ENCODE measurements at regions not wholly inside any gene's neighbourhood (a gene's known extent, or its start where the extent isn't known, plus 50 kb on each side); places are given as distances from the start of the nearest gene placed in this dataset.

DNA sequence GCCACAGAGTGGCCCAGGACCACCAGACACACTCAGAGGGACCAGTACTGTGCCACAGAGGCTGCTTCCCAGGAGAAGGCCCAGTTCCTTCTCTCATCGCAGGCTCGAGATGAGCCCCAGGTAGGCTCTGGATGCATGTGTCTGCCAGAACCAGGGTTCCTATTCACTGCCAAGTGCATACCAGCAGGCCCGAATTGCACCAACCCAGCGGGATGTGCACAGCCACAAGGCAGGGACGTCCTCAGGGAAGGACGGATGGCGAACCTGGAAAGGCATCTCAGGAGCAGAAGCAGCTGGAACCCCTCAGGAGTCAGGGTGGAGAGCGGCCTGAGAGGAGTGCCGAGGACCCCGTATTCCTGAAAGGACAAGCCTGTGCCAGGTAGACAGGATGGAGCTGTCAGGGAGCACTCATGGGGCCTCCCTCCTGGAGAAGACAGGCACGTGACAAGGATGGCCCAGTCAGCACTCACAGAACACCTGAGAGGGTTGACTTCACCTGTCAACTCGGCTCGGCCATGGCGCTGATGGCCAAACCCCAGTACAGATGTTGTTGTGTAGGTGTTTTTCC lies 73.7 kb downstream of the PTGR3 start:
- DNase-seq (ENCODE audit: low spot score): no peak
- no peaks in the 10 kb centered on the region for H3K4me1 Mint-ChIP-seq (ENCODE audit: unreplicated experiment)
- peaks cover 4% of the 10 kb centered on the region for H3K27me3 Mint-ChIP-seq (ENCODE audit: unreplicated experiment)
- TF ChIP-seq, protein P1, sequence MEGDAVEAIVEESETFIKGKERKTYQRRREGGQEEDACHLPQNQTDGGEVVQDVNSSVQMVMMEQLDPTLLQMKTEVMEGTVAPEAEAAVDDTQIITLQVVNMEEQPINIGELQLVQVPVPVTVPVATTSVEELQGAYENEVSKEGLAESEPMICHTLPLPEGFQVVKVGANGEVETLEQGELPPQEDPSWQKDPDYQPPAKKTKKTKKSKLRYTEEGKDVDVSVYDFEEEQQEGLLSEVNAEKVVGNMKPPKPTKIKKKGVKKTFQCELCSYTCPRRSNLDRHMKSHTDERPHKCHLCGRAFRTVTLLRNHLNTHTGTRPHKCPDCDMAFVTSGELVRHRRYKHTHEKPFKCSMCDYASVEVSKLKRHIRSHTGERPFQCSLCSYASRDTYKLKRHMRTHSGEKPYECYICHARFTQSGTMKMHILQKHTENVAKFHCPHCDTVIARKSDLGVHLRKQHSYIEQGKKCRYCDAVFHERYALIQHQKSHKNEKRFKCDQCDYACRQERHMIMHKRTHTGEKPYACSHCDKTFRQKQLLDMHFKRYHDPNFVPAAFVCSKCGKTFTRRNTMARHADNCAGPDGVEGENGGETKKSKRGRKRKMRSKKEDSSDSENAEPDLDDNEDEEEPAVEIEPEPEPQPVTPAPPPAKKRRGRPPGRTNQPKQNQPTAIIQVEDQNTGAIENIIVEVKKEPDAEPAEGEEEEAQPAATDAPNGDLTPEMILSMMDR (IDR thresholded peaks at IDR 0.05; ENCODE audit: unreplicated experiment): no peak
- H3K4me3 Mint-ChIP-seq (ENCODE audit: unreplicated experiment): no peak overlapping the region
- H3K36me3 Mint-ChIP-seq (ENCODE audit: low read depth, unreplicated experiment): no peaks in the 10 kb centered on the region
- no peaks in the 10 kb centered on the region for H3K9me3 Mint-ChIP-seq (ENCODE audit: unreplicated experiment)
- no peak overlapping the region for H3K27ac Mint-ChIP-seq (ENCODE audit: unreplicated experiment)

- peaks cover 6% of the 10 kb centered on the region for H3K27me3 Mint-ChIP-seq (ENCODE audit: unreplicated experiment)
- no peak overlapping the region for H3K4me3 Mint-ChIP-seq (ENCODE audit: unreplicated experiment)
- DNase-seq (ENCODE audit: low spot score): no peak
- no peaks in the 10 kb centered on the region for H3K9me3 Mint-ChIP-seq (ENCODE audit: unreplicated experiment)
- no peaks in the 10 kb centered on the region for H3K4me1 Mint-ChIP-seq (ENCODE audit: unreplicated experiment)
- TF ChIP-seq, protein P1 (IDR thresholded peaks at IDR 0.05; ENCODE audit: unreplicated experiment): no peak
- H3K27ac Mint-ChIP-seq (ENCODE audit: unreplicated experiment): no peak overlapping the region
- no peaks in the 10 kb centered on the region for H3K36me3 Mint-ChIP-seq (ENCODE audit: low read depth, unreplicated experiment)
These were observed 74.3 kb downstream of the PTGR3 start for GRCh38 chr18:75134611-75134975.

GRCh38 chr18:75133721-75134610 lies 75.0 kb downstream of the PTGR3 start:
- H3K27me3 Mint-ChIP-seq (ENCODE audit: unreplicated experiment): peaks cover 6% of the 10 kb centered on the region
- DNase-seq (ENCODE audit: low spot score): no peak
- no peaks in the 10 kb centered on the region for H3K4me1 Mint-ChIP-seq (ENCODE audit: unreplicated experiment)
- H3K27ac Mint-ChIP-seq (ENCODE audit: unreplicated experiment): no peak overlapping the region
- no peaks in the 10 kb centered on the region for H3K9me3 Mint-ChIP-seq (ENCODE audit: unreplicated experiment)
- TF ChIP-seq, protein P1 (IDR thresholded peaks at IDR 0.05; ENCODE audit: unreplicated experiment): no peak
- H3K4me3 Mint-ChIP-seq (ENCODE audit: unreplicated experiment): no peak overlapping the region
- H3K36me3 Mint-ChIP-seq (ENCODE audit: low read depth, unreplicated experiment): no peaks in the 10 kb centered on the region

- H3K27me3 Mint-ChIP-seq (ENCODE audit: unreplicated experiment): peaks cover 6% of the 10 kb centered on the region
- H3K4me1 Mint-ChIP-seq (ENCODE audit: unreplicated experiment): no peaks in the 10 kb centered on the region
- H3K9me3 Mint-ChIP-seq (ENCODE audit: unreplicated experiment): no peaks in the 10 kb centered on the region
These were observed 75.9 kb downstream of the PTGR3 start for GRCh38 chr18:75132931-75133525.

More at GRCh38 chr18:75132931-75133525, 75.9 kb downstream of the PTGR3 start:
- Mint-ChIP-seq H3K4me3 (ENCODE audit: unreplicated experiment) (no peak overlapping the region), H3K36me3 (ENCODE audit: low read depth, unreplicated experiment) (no peaks in the 10 kb centered on the region), H3K27ac (ENCODE audit: unreplicated experiment) (no peak overlapping the region)
- no peak for DNase-seq (ENCODE audit: low spot score)
- TF ChIP-seq, protein P1 (IDR thresholded peaks at IDR 0.05; ENCODE audit: unreplicated experiment): no peak
